ENCODE measurements at regions not wholly inside any gene's neighbourhood (a gene's known extent, or its start where the extent isn't known, plus 50 kb on each side); places are given as distances from the start of the nearest gene placed in this dataset.

- no peak for TF ChIP-seq POLR2A (IDR thresholded peaks at IDR 0.05; ENCODE audit: low read length)
- no peak for TF ChIP-seq GATA1 (IDR thresholded peaks at IDR 0.05; ENCODE audit: low read depth, low read length)
These were observed 168.0 kb downstream of the SNX10 start for GRCh38 chr7:26459540-26460193.
